GM18499 (cell line): ENCODE measurements at regions not wholly inside any gene's neighbourhood (a gene's known extent, or its start where the extent isn't known, plus 50 kb on each side); places are given as distances from the start of the nearest gene placed in this dataset.

Experiments used
- ATAC-seq: cut with Tn5 transposase; IDR thresholded peaks from one replicate; pipeline ENCODE4 v1.9.1; 2021; ENCODE audit warnings: moderate number of reproducible peaks; ENCODE audit not compliant: insufficient read depth, unreplicated experiment

DNA sequence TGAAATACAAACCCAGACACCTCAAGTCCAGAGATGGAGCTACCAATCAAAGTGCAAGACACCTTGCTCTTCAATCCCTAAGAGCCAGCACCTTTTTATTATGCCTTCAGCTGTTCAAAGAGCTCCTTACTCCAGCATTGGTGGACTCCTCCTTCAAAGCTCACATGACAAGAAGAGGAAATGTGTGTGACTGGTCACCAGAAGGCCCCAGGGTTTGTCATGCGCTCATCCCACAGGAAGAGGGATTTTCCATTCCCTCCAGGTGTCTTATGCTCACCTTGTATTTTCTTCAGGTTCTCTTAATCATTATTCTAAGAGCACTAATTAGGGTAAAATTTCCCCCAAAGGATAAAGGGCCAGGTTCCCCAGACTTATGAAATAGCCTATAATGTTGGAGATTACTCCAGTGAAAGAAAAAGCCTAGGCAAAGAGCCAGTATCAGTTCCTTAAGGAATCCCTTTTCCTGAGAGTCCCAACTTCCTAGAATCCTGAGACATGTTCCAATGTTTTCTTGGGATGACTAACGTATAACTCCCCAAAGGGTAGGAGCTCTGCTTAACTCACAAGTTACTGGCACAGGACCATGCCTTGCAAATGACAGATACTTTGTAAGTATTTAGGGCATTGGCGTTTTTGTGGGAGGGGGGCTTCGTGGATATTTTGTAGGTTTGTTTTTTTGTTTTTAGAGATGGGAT lies 56.9 kb upstream of the SOX9 start:
- ATAC-seq = no peak

DNA sequence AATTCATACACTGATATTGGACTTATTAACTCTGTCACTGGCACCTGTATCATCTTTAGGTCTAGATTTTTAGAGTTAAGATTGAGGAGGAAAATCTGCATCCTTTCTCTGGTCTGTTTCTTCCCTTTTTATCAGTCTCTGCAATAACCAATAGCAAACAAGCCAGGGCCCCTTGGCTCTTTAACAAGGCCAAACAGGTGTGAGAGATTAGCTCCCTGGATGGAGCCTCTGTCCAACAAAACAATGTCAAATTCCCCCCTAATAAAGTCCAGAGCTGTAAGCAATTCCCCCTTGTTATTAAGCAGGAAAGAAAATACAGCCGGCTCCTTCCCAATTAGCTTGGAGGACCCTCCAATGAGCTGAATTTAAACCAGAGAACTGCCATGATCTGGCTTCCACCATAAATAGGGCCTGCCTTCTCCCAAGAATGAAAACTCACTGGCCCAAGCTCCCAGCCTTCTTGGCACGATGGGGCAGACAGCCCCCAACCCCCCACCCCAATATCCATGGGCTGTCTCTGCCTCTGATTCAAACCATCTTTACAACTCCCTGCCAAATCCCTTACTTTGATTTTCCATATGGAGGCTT lies 56.1 kb upstream of the SOX9 start:
- no peak for ATAC-seq

DNA sequence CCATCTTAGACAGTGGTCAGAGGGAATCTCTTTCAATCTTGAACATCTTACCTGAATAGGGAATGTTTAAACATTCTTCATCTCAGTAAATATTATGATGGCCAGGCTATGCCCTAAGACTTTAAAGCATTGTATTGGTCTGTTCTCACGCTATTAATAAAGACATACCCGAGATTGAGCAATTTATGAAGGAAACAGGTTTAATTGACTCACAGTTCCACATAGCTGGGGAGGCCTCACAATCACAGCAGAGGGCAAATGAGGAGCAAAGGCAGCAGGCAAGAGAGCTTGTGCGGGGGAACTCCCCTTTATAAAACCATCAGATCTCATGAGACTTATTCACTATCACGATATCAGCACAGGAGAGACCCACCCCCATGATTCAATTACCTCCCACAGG lies 55.3 kb upstream of the SOX9 start:
- no peak for ATAC-seq

DNA sequence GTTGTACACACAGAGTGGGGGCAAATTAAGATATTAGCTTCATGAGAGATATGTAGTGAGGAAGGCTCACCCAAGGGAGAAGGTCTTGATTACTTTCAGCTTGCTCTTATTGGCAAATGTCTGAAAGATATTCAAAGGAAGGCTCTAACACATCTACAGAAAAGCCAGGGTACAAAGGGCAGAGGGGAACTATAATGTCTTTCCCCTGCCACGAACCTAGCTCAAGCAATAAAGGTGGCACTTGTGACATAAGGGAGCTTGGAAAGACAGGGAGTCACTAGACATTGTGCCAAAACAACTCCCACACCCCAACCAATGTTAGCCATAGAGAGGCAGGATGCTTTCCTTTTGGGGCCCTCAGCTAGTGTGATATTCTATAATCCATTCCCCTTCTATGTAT lies 52.2 kb upstream of the SOX9 start:
- no peak for ATAC-seq

DNA sequence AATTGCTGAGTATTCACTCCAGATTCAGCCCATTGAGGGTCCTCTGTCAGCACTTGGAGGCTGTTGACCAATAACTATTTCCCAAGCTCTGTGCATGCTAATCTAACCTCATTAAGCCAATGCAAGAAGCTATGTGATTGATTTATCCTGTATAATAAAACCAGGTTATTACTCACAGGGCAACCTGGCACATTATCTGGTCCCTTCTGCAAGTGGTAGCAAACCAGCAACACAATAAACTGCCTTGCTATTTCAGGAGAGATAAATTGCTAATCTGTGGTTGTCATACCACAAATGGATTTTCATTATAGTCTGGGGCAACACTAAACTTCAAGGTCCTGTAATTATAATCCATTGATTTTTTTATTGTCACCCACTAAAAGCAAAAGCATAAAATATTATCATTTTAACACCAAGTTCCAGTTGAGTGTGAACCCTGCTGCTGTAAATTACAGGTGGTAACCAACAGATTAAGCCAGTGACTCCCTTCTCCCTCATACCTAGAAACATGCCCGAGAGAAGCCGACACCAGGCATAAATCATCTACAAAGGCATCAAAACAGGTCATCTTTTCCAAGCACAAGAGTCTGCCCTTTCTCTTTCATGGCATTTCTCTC lies 51.1 kb upstream of the SOX9 start:
- ATAC-seq = no peak
